Chondrocyte (in vitro differentiated cells): ENCODE measurements at regions not wholly inside any gene's neighbourhood (a gene's known extent, or its start where the extent isn't known, plus 50 kb on each side); places are given as distances from the start of the nearest gene placed in this dataset.

Experiments used
- DNase-seq: peaks from one replicate; pipeline ENCODE4 v3.0.0; 2021; ENCODE audit warnings: mixed read lengths, low spot score
- H3K27ac Mint-ChIP-seq: one replicate; pipeline ENCODE4 v1.8.0; 2021; ENCODE audit warnings: mild to moderate bottlenecking, moderate library complexity, mixed read lengths; ENCODE audit not compliant: unreplicated experiment
- H3K27me3 Mint-ChIP-seq: 2 replicates; pipeline ENCODE4 v1.8.0; 2021; ENCODE audit warnings: low read depth, mixed read lengths
- H3K36me3 Mint-ChIP-seq: 2 replicates; pipeline ENCODE4 v1.8.0; 2021; ENCODE audit warnings: low read depth, mixed read lengths
- H3K4me1 Mint-ChIP-seq: 2 replicates; pipeline ENCODE4 v1.8.0; 2021; ENCODE audit warnings: low read depth, mild to moderate bottlenecking, mixed read lengths
- H3K4me3 Mint-ChIP-seq: one replicate; pipeline ENCODE4 v1.8.0; 2021; ENCODE audit warnings: mild to moderate bottlenecking, moderate library complexity, mixed read lengths; ENCODE audit not compliant: unreplicated experiment
- H3K9me3 Mint-ChIP-seq: 2 replicates; pipeline ENCODE4 v1.8.0; 2021; ENCODE audit warnings: low read depth, mixed read lengths
- TF ChIP-seq, protein P1 (sequence below): fragments of 200-600 bp; sonication (generic); IDR thresholded peaks from 2 replicates; pipeline ENCODE4 v1.5.0; 2021; ENCODE audit warnings: antibody characterized with exemption, mild to moderate bottlenecking, moderate library complexity

DNA sequence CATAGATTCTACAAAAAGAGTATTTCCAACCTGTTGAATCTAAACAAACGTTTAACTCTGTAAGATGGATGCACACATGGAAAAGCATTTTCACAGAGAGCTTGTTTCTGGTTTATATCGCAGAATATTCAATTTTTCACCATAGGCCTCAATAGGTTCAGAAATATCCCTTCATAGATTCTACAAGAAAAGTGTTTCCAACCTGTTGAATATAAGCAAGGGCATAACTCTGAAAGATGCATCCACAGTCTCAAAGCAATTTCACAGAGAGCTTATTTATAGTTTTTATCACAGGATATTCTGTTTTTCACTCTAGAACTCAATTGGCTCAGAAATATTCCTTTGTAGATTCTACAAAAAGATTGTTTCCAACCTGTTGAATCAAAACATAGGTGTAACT is 1483.6 kb downstream of the UQCRFS1 start:
- H3K4me1 Mint-ChIP-seq = no peaks in the 10 kb centered on the region
- no peak for DNase-seq
- no peaks in the 10 kb centered on the region for H3K27me3 Mint-ChIP-seq
- TF ChIP-seq, protein P1, sequence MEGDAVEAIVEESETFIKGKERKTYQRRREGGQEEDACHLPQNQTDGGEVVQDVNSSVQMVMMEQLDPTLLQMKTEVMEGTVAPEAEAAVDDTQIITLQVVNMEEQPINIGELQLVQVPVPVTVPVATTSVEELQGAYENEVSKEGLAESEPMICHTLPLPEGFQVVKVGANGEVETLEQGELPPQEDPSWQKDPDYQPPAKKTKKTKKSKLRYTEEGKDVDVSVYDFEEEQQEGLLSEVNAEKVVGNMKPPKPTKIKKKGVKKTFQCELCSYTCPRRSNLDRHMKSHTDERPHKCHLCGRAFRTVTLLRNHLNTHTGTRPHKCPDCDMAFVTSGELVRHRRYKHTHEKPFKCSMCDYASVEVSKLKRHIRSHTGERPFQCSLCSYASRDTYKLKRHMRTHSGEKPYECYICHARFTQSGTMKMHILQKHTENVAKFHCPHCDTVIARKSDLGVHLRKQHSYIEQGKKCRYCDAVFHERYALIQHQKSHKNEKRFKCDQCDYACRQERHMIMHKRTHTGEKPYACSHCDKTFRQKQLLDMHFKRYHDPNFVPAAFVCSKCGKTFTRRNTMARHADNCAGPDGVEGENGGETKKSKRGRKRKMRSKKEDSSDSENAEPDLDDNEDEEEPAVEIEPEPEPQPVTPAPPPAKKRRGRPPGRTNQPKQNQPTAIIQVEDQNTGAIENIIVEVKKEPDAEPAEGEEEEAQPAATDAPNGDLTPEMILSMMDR = no peak
- peaks cover 6% of the 10 kb centered on the region for H3K9me3 Mint-ChIP-seq
- H3K27ac Mint-ChIP-seq = no peak overlapping the region
- peaks cover 32% of the 10 kb centered on the region for H3K36me3 Mint-ChIP-seq
- H3K4me3 Mint-ChIP-seq = no peak overlapping the region

- no peak overlapping the region for H3K27ac Mint-ChIP-seq
- no peak overlapping the region for H3K4me3 Mint-ChIP-seq
- DNase-seq = no peak
- H3K9me3 Mint-ChIP-seq = peaks cover 46% of the 10 kb centered on the region
- no peaks in the 10 kb centered on the region for H3K27me3 Mint-ChIP-seq
- no peaks in the 10 kb centered on the region for H3K4me1 Mint-ChIP-seq
- H3K36me3 Mint-ChIP-seq = peaks cover 12% of the 10 kb centered on the region
- TF ChIP-seq, protein P1 = no peak
Observed at GRCh38 chr19:27722625-27723024, 1490.3 kb downstream of the UQCRFS1 start.

DNA sequence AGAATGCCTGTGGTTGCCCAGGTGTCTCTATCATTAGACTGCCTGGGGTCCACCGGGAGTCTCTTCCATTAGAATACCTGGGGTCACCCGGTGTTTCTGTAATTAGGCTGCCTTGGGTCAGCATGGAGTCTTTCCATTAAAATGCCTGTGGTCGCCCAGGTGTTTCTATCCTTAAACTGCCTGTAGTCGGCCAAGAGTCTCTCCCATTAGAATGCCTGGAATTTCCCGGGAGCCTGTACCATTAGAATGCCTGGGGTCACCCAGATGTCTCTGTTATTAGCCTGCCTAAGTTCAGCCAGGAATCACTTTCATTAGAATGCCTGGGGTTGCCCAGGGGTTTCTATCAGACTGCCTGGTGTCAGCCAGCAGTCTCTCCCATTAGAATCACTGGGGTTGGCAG is 1492.8 kb downstream of the UQCRFS1 start:
- TF ChIP-seq, protein P1 = no peak
- H3K27ac Mint-ChIP-seq = no peak overlapping the region
- no peaks in the 10 kb centered on the region for H3K27me3 Mint-ChIP-seq
- H3K36me3 Mint-ChIP-seq = peaks cover 5% of the 10 kb centered on the region
- no peaks in the 10 kb centered on the region for H3K4me1 Mint-ChIP-seq
- no peak for DNase-seq
- peaks cover 57% of the 10 kb centered on the region for H3K9me3 Mint-ChIP-seq
- H3K4me3 Mint-ChIP-seq = no peak overlapping the region

DNA sequence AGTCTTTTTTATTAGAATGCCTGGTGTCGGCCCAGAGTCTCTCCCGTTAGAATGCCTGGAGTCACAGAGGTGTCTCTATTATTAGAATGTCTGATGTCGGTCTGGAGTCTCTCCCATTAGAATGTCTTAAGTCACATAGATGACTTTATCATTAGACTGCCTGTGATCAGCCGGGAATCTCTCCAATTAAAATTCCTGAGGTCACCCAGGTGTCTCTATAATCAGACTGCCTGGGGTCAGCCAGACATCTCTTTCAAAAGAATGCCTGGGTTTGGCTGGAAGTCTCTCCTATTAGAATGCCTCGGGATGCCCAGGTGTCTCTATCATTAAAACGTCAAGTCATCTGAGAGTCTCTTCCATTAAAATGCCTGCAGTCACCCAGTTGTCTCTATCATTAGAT is 1493.9 kb downstream of the UQCRFS1 start:
- no peak overlapping the region for H3K27ac Mint-ChIP-seq
- H3K36me3 Mint-ChIP-seq = peaks cover 3% of the 10 kb centered on the region
- TF ChIP-seq, protein P1 = no peak
- H3K4me1 Mint-ChIP-seq = no peaks in the 10 kb centered on the region
- peaks cover 60% of the 10 kb centered on the region for H3K9me3 Mint-ChIP-seq
- no peaks in the 10 kb centered on the region for H3K27me3 Mint-ChIP-seq
- no peak for DNase-seq
- no peak overlapping the region for H3K4me3 Mint-ChIP-seq

- H3K27me3 Mint-ChIP-seq = no peaks in the 10 kb centered on the region
- DNase-seq = no peak
- H3K9me3 Mint-ChIP-seq = peaks cover 65% of the 10 kb centered on the region
- H3K27ac Mint-ChIP-seq = no peak overlapping the region
- H3K4me1 Mint-ChIP-seq = no peaks in the 10 kb centered on the region
- TF ChIP-seq, protein P1 = no peak
- H3K4me3 Mint-ChIP-seq = no peak overlapping the region
- H3K36me3 Mint-ChIP-seq = peaks cover 2% of the 10 kb centered on the region
Observed at GRCh38 chr19:27718234-27718633, 1494.7 kb downstream of the UQCRFS1 start.
